Transverse colon (tissue), 4 donors: ENCODE measurements at regions not wholly inside any gene's neighbourhood (a gene's known extent, or its start where the extent isn't known, plus 50 kb on each side); places are given as distances from the start of the nearest gene placed in this dataset.

Experiments
- CTCF ChIP-seq, 5 experiments: fragments of 200-600 bp in 3 of 5; fragments of 450-650 bp in 2 of 5; sonication (generic) in 3 of 5; IDR thresholded peaks; 1 replicate in 2 of 5; 2 replicates in 3 of 5; pipeline ENCODE4 v1.5.1; 2016 to 2017; ENCODE audit warnings: antibody characterized with exemption in 5 of 5, inconsistent platforms in 3 of 5, mild to moderate bottlenecking in 2 of 5, moderate library complexity in 1 of 5
- POLR2A ChIP-seq: fragments of 450-650 bp; IDR thresholded peaks from one replicate; pipeline ENCODE4 v1.6.1; 2016; ENCODE audit warnings: antibody characterized with exemption, mild to moderate bottlenecking, moderate library complexity
- POLR2AphosphoS5 ChIP-seq, 3 donors: sonication (generic); formaldehyde crosslinking; IDR thresholded peaks; one replicate each; pipeline ENCODE4 v1.6.1; 2016; ENCODE audit warnings: antibody characterized with exemption in 3 of 3

GRCh38 chr18:53749766-53750165 lies 474.7 kb downstream of the MBD2 start:
- TF ChIP-seq CTCF (IDR thresholded peaks at IDR 0.05) (no peak), POLR2A (no peak), POLR2AphosphoS5 (IDR thresholded peaks at IDR 0.05) (no peak)
